Adrenal gland (tissue), 5 donors: ENCODE measurements at regions not wholly inside any gene's neighbourhood (a gene's known extent, or its start where the extent isn't known, plus 50 kb on each side); places are given as distances from the start of the nearest gene placed in this dataset.

Experiments used
- POLR2A ChIP-seq, 2 donors: fragments of 450-650 bp; IDR thresholded peaks; one replicate each; pipeline ENCODE4 v1.6.1; 2017; ENCODE audit warnings: antibody characterized with exemption in 2 of 2, mild to moderate bottlenecking in 2 of 2, moderate library complexity in 1 of 2
- TF ChIP-seq, protein P1 (sequence below), 6 experiments: fragments of 450-650 bp in 4 of 6; fragments of 200-600 bp in 2 of 6; sonication (generic) in 1 of 6; IDR thresholded peaks; 1 replicate in 5 of 6; 2 replicates in 1 of 6; pipeline versions ENCODE4 v1.5.1 to v1.8.0; 2016 to 2021; ENCODE audit warnings: antibody characterized with exemption in 6 of 6, mild to moderate bottlenecking in 2 of 6, moderate library complexity in 1 of 6
- donor health status: DM: no; HTN: no; CAD: no.

DNA sequence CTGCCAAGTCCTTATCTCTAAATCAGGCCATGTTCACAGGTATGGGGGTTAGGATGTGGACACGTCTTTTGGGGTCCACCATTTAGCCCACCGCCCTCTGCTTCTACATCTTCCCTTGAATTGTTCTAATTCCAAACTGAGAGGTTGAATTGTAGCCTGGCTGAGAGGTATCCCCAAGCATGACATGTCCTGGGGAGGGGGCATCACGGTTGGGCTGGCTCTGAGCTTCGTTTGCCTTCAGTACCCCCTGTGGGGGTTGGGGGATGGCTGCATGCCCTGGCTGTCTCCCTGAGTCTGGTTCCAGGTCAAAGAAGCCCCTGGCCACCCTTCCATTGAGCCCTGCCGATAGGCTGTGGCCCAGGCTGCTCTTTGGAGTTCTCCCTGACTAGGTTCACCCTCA lies 204.6 kb downstream of the GLRX3 start:
- TF ChIP-seq, protein P1, sequence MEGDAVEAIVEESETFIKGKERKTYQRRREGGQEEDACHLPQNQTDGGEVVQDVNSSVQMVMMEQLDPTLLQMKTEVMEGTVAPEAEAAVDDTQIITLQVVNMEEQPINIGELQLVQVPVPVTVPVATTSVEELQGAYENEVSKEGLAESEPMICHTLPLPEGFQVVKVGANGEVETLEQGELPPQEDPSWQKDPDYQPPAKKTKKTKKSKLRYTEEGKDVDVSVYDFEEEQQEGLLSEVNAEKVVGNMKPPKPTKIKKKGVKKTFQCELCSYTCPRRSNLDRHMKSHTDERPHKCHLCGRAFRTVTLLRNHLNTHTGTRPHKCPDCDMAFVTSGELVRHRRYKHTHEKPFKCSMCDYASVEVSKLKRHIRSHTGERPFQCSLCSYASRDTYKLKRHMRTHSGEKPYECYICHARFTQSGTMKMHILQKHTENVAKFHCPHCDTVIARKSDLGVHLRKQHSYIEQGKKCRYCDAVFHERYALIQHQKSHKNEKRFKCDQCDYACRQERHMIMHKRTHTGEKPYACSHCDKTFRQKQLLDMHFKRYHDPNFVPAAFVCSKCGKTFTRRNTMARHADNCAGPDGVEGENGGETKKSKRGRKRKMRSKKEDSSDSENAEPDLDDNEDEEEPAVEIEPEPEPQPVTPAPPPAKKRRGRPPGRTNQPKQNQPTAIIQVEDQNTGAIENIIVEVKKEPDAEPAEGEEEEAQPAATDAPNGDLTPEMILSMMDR (IDR thresholded peaks at IDR 0.05) = no peak
- TF ChIP-seq POLR2A (IDR thresholded peaks at IDR 0.05) = no peak
